HAP-1 (cell line): ENCODE measurements at regions not wholly inside any gene's neighbourhood (a gene's known extent, or its start where the extent isn't known, plus 50 kb on each side); places are given as distances from the start of the nearest gene placed in this dataset.
A peak's percentile ranks its signal among the peaks of the same experiment; 100 is the strongest.
"Not testable (repeated sequence)": the region's sequence is repeated elsewhere in the genome, so short reads cannot be mapped to it uniquely, and the experiment has no call there.

Experiments used
- DNase-seq, 2 experiments: peaks; one replicate each; pipeline ENCODE4 v3.0.0-alpha.2; 2016 to 2020; ENCODE audit warnings: low spot score in 2 of 2
- H3K27me3 ChIP-seq: fragments of 250-450 bp; sonication (Bioruptor Pico); 2 replicates; pipeline ENCODE4 v1.5.1; 2020; ENCODE audit warnings: low read depth, mild to moderate bottlenecking, moderate library complexity
- H3K36me3 ChIP-seq: fragments of 250-450 bp; sonication (Bioruptor Pico); replicated peaks from 2 replicates; pipeline ENCODE4 v1.5.1; 2020; ENCODE audit warnings: mild to moderate bottlenecking
- H3K4me1 ChIP-seq: fragments of 250-450 bp; sonication (Bioruptor Pico); 2 replicates; pipeline ENCODE4 v1.5.1; 2020; ENCODE audit warnings: mild to moderate bottlenecking
- H3K4me3 ChIP-seq: fragments of 250-450 bp; sonication (Bioruptor Pico); 2 replicates; pipeline ENCODE4 v1.5.1; 2020; ENCODE audit warnings: mild to moderate bottlenecking, moderate library complexity
- H3K9me3 ChIP-seq: fragments of 250-450 bp; sonication (Bioruptor Pico); 2 replicates; pipeline ENCODE4 v1.5.1; 2020; ENCODE audit warnings: mild to moderate bottlenecking, moderate library complexity
- in situ Hi-C: fragments of 300-500 bp; cut with MboI; formaldehyde crosslinking; loops from 3 replicates; pipeline ENCODE4 v1.14.3; 2020; ENCODE audit warnings: low sequenced_read_pairs, inconsistent platforms, mixed read lengths

DNA sequence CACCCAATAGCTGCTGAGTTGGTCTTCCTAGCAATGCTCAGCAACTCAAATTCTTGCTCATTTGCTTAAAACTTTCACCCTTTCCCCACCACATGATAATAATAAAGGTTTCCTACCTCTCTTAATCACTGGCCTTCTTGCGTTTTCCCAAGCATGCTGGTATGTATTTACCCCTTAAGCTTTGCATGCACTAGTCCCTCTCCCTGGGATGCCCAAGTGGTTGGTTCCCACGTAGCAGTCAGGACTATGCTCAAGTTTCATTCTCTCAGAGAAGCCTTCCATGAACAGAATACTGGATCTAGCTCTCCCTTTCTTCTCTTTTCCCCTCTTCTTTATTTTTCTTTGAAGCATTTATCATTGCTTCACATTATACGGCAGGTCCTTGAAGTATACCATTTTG, 108.8 kb downstream of the KBTBD8 start:
- H3K4me1 ChIP-seq: no peaks in the 10 kb centered on the region
- no peak overlapping the region for H3K4me3 ChIP-seq
- no peaks in the 10 kb centered on the region for H3K36me3 ChIP-seq
- in situ Hi-C loops: loop anchor here (25.0 kb wide), 2 partner anchors 255 to 1780 kb away; no protein-coding TSS in a partner anchor
- H3K9me3 ChIP-seq: no peaks in the 10 kb centered on the region
- no peaks in the 10 kb centered on the region for H3K27me3 ChIP-seq
- no peak for DNase-seq

DNA sequence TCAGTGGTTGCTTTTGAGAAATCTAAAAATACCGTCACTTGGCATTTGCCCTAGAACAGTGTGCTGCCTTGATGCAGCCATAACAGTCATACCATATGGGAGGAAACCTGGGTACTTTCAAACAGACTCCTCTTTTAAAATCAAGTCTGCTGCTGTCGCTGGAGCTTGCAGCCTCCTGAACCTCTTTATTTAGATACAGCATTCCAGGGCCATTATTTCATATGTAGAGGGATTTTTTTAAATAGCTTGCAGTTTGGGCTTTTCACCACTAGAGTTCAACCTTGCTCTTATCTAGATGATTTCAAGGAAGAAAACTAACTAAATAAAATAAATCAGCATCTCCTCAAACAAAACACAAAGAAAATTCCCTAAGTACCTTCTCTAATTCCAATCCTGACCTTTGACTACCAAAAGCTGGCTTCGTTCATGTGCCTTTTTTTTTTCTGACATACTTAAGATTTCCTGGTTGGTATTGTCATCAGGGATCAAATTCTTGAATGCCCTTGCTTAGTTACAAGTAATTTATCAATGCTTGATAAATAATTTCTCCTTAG, 111.6 kb downstream of the KBTBD8 start:
- H3K4me3 ChIP-seq: no peak overlapping the region
- no peaks in the 10 kb centered on the region for H3K27me3 ChIP-seq
- H3K4me1 ChIP-seq: no peaks in the 10 kb centered on the region
- peak; percentile 8 to 24 for DNase-seq
- H3K36me3 ChIP-seq: no peaks in the 10 kb centered on the region
- in situ Hi-C loops: loop anchor here (25.0 kb wide), 2 partner anchors 253 to 1778 kb away; no protein-coding TSS in a partner anchor
- H3K9me3 ChIP-seq: no peaks in the 10 kb centered on the region

DNA sequence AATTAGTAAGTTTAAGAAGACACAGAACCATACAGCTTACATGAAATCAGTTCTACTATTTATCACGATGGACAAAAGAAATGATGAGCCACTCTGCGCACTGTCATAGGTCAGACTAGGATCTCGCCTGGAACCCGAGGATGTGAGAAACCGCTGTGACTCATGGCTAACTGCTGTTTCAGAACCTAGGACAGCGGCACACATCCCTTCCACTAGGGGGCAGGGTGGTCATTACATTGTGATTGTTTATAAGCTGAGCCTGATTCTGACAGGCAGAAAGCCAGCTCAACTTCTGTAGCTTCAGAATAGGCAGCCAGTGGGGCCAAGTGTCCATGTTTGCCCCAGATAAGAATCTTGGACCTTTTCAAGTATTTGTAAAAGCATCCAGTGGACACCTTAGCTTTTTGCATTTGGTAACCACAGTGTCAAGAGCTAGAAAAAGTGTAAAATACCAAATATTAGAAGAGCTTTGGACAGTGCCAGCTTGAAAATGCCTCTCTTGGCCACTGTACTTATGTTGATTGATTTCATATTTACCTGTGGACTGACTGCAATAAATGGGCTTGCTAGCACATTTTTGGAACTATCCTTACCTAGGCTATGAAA, 115.8 kb downstream of the KBTBD8 start:
- no peaks in the 10 kb centered on the region for H3K4me1 ChIP-seq
- DNase-seq: peak; percentile 55 to 87
- no peaks in the 10 kb centered on the region for H3K9me3 ChIP-seq
- no peaks in the 10 kb centered on the region for H3K36me3 ChIP-seq
- H3K27me3 ChIP-seq: no peaks in the 10 kb centered on the region
- no peak overlapping the region for H3K4me3 ChIP-seq
- in situ Hi-C loops: loop anchor here (25.0 kb wide), 2 partner anchors 248 to 1773 kb away; no protein-coding TSS in a partner anchor

DNA sequence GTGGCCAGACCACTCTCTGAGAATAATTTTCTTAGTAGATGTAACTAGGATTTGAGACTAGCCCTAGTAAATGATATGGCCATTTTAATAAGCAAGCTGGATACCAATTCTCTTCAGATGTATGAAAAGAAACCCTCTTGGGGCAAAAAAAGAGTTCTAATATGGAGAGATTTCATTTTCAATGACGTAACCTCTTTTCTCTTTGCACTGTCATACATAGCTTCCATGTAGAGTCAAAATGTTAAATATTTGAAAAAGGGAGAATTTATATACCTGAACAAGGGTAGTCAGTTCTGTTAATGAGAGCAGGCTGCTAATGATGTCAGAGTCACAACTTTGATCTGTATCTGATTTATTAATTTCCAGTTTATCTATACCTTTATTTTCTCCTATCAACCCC, 120.0 kb downstream of the KBTBD8 start:
- H3K27me3 ChIP-seq: no peaks in the 10 kb centered on the region

DNA sequence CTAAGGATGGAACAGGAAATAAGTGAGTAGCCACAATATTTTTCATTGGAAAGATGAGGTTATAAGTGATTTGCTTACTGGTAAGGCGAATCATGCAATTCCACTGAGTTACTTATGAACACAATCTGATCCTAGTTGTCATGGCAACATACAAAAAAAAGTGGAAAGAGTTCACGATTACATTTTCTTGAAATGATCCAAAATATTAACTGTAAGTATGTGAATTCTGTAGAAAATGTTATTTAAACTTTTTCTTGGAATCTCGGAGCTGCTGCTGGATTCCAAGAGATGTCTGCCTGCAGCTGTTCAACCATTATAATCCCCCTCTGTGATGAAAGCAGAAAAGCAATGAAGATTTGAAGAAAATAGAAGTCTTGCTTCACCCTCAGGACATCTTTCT, 120.5 kb downstream of the KBTBD8 start:
- Histone ChIP-seq H3K4me1 (no peaks in the 10 kb centered on the region), H3K27me3 (no peaks in the 10 kb centered on the region), H3K9me3 (no peaks in the 10 kb centered on the region), H3K36me3 (no peaks in the 10 kb centered on the region), H3K4me3 (no peak overlapping the region)
- in situ Hi-C loops: loop anchor here (25.0 kb wide), 2 partner anchors 244 to 1769 kb away; no protein-coding TSS in a partner anchor
- no peak for DNase-seq

More for the DNA sequence above, 120.0 kb downstream of the KBTBD8 start:
- in situ Hi-C loops: loop anchor here (25.0 kb wide), 2 partner anchors 244 to 1769 kb away; no protein-coding TSS in a partner anchor
- Histone ChIP-seq H3K36me3 (no peaks in the 10 kb centered on the region), H3K4me3 (no peak overlapping the region), H3K4me1 (no peaks in the 10 kb centered on the region), H3K9me3 (no peaks in the 10 kb centered on the region)
- no peak for DNase-seq

DNA sequence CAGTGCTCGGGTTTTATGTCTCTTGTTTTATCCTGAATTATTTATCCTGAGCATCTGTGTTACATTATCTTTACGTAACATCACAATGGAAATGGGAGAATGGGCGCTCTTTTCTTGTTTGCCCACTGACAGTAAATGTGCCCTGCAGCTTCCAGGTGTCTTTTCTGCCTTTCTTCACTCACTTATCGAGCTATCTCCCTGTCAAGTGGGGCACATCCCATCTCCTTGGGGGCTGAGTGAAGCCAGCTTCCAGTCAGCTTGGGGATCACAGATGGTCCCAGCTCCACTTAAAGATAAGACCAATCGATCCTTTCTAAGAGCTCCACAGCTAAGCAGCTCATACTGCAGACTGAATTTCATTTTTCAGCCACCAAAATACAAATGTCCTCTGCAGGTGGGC, 125.8 kb downstream of the KBTBD8 start:
- Histone ChIP-seq H3K36me3 (no peaks in the 10 kb centered on the region), H3K27me3 (no peaks in the 10 kb centered on the region), H3K4me1 (no peaks in the 10 kb centered on the region), H3K4me3 (no peak overlapping the region), H3K9me3 (no peaks in the 10 kb centered on the region)
- in situ Hi-C loops: loop anchor here (25.0 kb wide), 2 partner anchors 238 to 1763 kb away; no protein-coding TSS in a partner anchor
- no peak for DNase-seq

DNA sequence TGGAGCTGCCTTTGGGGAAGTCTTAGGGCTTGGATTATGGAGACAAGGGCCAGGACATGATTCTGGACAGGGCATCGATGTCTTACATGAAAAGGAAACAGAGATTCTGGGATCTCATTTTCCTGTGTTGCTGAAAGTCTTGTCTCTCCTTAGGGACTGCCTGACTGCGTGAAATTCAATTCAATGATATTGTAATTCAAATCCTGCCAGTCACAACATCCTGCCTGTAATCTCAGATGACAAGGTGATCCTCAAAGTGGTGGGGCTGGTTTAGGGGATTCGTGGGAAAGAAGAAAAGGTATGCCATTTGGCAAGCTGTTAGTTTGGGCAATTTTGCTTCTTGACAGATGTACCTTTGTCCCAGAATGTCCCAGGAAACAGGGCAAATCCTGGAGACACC, 129.1 kb downstream of the KBTBD8 start:
- Histone ChIP-seq H3K36me3 (no peaks in the 10 kb centered on the region), H3K27me3 (0 out of 2 replicates have a peak, but pooled peaks cover 4% of the 10 kb centered on the region), H3K9me3 (no peaks in the 10 kb centered on the region), H3K4me3 (no peak overlapping the region), H3K4me1 (no peaks in the 10 kb centered on the region)
- in situ Hi-C loops: no loop called here
- no peak for DNase-seq

DNA sequence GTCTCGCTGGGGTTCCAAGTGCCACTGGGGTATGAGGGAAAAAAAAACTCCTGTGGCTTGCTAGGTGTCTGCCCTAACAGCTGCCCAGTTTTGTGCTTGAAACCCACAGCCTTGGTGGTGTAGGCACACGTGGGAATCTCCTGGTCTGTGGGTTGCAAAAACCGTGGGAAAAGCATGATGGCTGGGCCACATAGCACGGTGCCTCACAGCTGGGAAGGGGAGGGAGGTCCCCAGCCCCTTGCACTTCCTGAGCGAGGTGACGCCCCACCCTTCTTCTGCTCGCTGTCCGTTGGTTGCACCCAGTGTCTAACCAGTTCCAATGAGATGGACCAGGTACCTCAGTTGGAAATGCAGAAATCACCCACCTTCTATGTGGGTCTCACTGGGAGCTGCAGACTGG, 144.3 kb downstream of the KBTBD8 start:
- in situ Hi-C loops: no loop called here

DNA sequence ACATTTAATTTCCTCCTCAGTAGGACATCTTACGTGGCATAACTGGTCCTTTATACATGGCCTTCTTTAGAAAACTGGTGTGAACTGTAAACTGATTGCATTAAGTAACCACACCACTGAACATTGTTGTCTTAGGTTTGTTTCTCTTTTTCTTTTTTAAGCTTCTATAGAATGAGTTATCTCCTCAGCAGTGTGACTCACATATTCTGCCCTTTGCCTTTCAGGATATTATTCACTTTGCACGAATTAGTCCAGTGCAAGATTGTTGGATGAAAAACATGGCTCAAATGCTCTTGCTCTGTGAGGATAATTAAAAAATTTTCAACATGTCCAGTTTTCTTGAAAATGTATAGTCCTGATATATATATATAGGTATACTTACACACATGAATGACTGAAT, 147.6 kb downstream of the KBTBD8 start:
- Histone ChIP-seq H3K4me1 (no peaks in the 10 kb centered on the region), H3K4me3 (no peak overlapping the region), H3K27me3 (no peaks in the 10 kb centered on the region), H3K36me3 (no peaks in the 10 kb centered on the region), H3K9me3 (no peaks in the 10 kb centered on the region)
- in situ Hi-C loops: no loop called here
- no peak for DNase-seq

More for the DNA sequence above, 144.3 kb downstream of the KBTBD8 start:
- no peaks in the 10 kb centered on the region for H3K27me3 ChIP-seq
- H3K4me3 ChIP-seq: no peak overlapping the region
- DNase-seq: no peak
- no peaks in the 10 kb centered on the region for H3K4me1 ChIP-seq
- H3K9me3 ChIP-seq: no peaks in the 10 kb centered on the region
- no peaks in the 10 kb centered on the region for H3K36me3 ChIP-seq

DNA sequence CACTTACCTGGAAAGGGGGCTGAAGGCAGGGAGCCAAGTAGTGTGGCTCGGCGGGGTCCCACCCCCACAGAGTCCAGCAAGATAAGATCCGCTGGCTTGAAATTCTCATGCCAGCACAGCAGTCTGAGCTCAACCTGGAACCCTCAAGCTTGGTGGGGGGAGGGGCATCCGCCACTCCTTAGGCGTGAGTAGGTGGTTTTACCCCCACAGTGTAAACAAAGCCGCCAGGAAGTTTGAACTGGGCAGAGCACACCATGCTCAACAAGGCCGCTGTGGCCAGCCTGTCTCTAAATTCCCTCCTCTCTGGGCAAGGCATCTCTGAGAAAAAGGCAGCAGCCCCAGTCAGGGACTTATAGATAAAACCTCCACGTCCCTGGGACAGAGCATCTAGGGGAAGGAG, 156.3 kb downstream of the KBTBD8 start:
- no peak for DNase-seq
- Histone ChIP-seq H3K4me1 (no peaks in the 10 kb centered on the region), H3K4me3 (no peak overlapping the region), H3K27me3 (no peaks in the 10 kb centered on the region), H3K36me3 (no peaks in the 10 kb centered on the region), H3K9me3 (no peaks in the 10 kb centered on the region)
- in situ Hi-C loops: no loop called here

DNA sequence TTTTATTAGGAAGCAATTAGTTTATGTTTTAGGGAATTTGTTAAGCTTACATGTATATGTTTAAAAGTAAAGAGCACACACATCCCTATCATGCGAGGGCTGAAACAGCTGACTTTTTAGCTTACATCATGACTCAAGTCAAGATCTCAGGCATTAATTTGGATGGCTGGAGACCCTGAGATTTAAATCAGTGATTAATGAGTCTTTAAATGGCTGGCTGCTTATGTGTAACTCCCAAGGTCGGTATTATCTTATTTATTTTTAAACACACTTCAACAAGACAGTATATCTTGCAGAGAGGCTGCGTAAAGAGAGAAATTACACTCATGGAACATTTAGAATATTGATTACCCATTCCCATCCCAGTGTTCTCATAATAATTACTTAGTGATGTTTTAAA, 169.4 kb downstream of the KBTBD8 start:
- no peaks in the 10 kb centered on the region for H3K9me3 ChIP-seq
- no peaks in the 10 kb centered on the region for H3K36me3 ChIP-seq
- in situ Hi-C loops: no loop called here
- H3K4me1 ChIP-seq: no peaks in the 10 kb centered on the region
- H3K27me3 ChIP-seq: no peaks in the 10 kb centered on the region
- no peak for DNase-seq
- no peak overlapping the region for H3K4me3 ChIP-seq

DNA sequence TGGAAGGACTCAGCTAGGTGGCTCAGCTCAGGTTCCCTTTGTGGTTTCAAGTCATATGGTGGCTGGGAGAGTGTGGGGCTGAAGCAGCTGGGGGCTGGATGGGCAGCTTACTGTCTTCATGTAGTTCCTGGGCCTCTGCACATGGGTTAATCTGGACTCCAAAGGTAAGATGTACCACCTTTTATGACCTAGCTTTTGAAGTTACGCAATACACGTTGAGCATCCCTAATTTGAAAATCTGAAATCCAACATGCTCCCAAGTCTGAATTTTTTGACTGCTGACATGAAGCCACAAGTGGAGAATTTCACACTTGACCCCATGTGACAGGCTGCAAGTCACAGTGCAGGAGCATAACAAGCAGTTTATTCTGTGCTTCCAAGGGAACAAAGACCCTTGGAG, 173.7 kb downstream of the KBTBD8 start:
- no peaks in the 10 kb centered on the region for H3K27me3 ChIP-seq
- H3K36me3 ChIP-seq: no peaks in the 10 kb centered on the region
- no peaks in the 10 kb centered on the region for H3K4me1 ChIP-seq
- no peak overlapping the region for H3K4me3 ChIP-seq
- in situ Hi-C loops: no loop called here
- DNase-seq: no peak
- no peaks in the 10 kb centered on the region for H3K9me3 ChIP-seq

DNA sequence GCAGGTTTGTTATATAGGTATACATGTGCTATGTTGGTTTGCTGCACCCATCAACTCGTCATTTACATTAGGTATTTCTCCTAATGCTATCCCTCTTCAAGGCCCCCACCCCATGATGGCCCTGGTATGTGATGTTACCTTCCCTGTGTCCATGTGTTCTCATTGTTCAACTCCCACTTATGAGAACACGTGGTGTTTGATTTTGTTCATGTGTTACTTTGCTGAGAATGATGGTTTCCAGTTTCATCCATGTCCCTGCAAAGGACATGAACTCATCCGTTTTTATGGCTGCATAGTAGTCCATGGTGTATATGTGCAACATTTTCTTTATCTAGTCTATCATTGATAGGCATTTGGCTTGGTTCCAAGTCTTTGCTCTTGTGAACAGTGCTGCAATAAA, 175.0 kb downstream of the KBTBD8 start:
- DNase-seq, H3K9me3 ChIP-seq, H3K36me3 ChIP-seq, H3K4me1 ChIP-seq, H3K4me3 ChIP-seq, H3K27me3 ChIP-seq, in situ Hi-C loops: not testable (repeated sequence)

DNA sequence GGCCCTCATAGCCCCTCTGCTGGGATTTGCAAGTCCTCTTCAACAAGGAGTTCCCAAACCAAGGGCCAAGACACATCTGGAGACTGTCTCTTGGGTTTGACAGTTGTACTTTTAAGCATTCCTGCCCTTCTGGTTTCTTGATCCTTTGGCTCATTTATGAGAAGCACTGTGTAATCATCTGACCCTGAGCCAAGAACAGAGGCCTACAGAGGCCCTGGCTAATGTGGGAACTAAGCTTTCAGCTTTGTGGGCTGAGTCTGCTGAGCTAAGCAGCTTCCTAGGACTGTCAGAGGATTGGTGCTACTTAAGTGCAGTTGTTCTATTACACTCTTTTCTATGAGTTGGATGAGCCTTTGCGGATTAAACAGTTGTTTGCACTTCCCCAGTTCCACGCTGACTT, 178.3 kb downstream of the KBTBD8 start:
- Histone ChIP-seq H3K9me3 (no peaks in the 10 kb centered on the region), H3K4me3 (no peak overlapping the region), H3K4me1 (no peaks in the 10 kb centered on the region), H3K36me3 (no peaks in the 10 kb centered on the region), H3K27me3 (no peaks in the 10 kb centered on the region)
- in situ Hi-C loops: no loop called here
- no peak for DNase-seq
